Body of pancreas (tissue), 4 donors: ENCODE measurements at regions not wholly inside any gene's neighbourhood (a gene's known extent, or its start where the extent isn't known, plus 50 kb on each side); places are given as distances from the start of the nearest gene placed in this dataset.

Experiments used
- CTCF ChIP-seq, 7 experiments: fragments of 450-650 bp in 4 of 7; fragments of 200-600 bp in 3 of 7; sonication (generic) in 3 of 7; IDR thresholded peaks; one replicate each; pipeline ENCODE4 v1.5.1; 2016 to 2019; ENCODE audit warnings: antibody characterized with exemption in 7 of 7
- POLR2A ChIP-seq, 3 donors: fragments of 450-650 bp; IDR thresholded peaks; one replicate each; pipeline ENCODE4 v1.6.1; 2016; ENCODE audit warnings: antibody characterized with exemption in 3 of 3, mild to moderate bottlenecking in 2 of 3

- TF ChIP-seq CTCF (IDR thresholded peaks at IDR 0.05): no peak
- TF ChIP-seq POLR2A (IDR thresholded peaks at IDR 0.05): no peak
These were observed 116.0 kb upstream of the ARGLU1 start for GRCh38 chr13:106683918-106684317.
